Glomerular endothelial cell (primary cell): ENCODE measurements at regions not wholly inside any gene's neighbourhood (a gene's known extent, or its start where the extent isn't known, plus 50 kb on each side); places are given as distances from the start of the nearest gene placed in this dataset.
"Not testable (repeated sequence)": the region's sequence is repeated elsewhere in the genome, so short reads cannot be mapped to it uniquely, and the experiment has no call there.

ENCODE experiments used
- DNase-seq: peaks from one replicate; pipeline ENCODE4 v3.0.0-alpha.2; 2011; ENCODE audit warnings: low read depth, low spot score; ENCODE audit errors: extremely low read depth

- DNase-seq, result not testable (repeated sequence)
These were observed 321.7 kb upstream of the PLGLB1 start for GRCh38 chr2:87343347-87343746.

GRCh38 chr2:87345283-87345682 is 323.6 kb upstream of the PLGLB1 start:
- not testable (repeated sequence) for DNase-seq

- DNase-seq, result not testable (repeated sequence)
These were observed 326.9 kb upstream of the PLGLB1 start for GRCh38 chr2:87348556-87348955.

- DNase-seq, result not testable (repeated sequence)
These were observed 327.4 kb upstream of the PLGLB1 start for GRCh38 chr2:87349006-87349405.

GRCh38 chr2:87352178-87352934 is 330.7 kb upstream of the PLGLB1 start:
- DNase-seq, result not testable (repeated sequence)

GRCh38 chr2:87353408-87353807 is 331.8 kb upstream of the PLGLB1 start:
- not testable (repeated sequence) for DNase-seq

- not testable (repeated sequence) for DNase-seq
These were observed 332.5 kb upstream of the PLGLB1 start for GRCh38 chr2:87354102-87354501.

- DNase-seq, result not testable (repeated sequence)
These were observed 338.6 kb upstream of the PLGLB1 start for GRCh38 chr2:87360250-87360649.

- DNase-seq, result not testable (repeated sequence)
These were observed 339.3 kb upstream of the PLGLB1 start for GRCh38 chr2:87360927-87361326.

- not testable (repeated sequence) for DNase-seq
These were observed 340.2 kb upstream of the PLGLB1 start for GRCh38 chr2:87361805-87362204.

- not testable (repeated sequence) for DNase-seq
These were observed 342.7 kb upstream of the PLGLB1 start for GRCh38 chr2:87364379-87364778.

- DNase-seq, result not testable (repeated sequence)
These were observed 343.4 kb upstream of the PLGLB1 start for GRCh38 chr2:87365038-87365437.

GRCh38 chr2:87386063-87386560 is 361.8 kb upstream of the PLGLB2 start:
- DNase-seq, result not testable (repeated sequence)

- not testable (repeated sequence) for DNase-seq
These were observed 352.1 kb upstream of the PLGLB2 start for GRCh38 chr2:87395784-87396183.

- not testable (repeated sequence) for DNase-seq
These were observed 351.2 kb upstream of the PLGLB2 start for GRCh38 chr2:87396551-87397265.

GRCh38 chr2:87397276-87398065 is 350.4 kb upstream of the PLGLB2 start:
- DNase-seq, result not testable (repeated sequence)

- DNase-seq, result not testable (repeated sequence)
These were observed 349.2 kb upstream of the PLGLB2 start for GRCh38 chr2:87398567-87399305.

- no peak for DNase-seq
These were observed 346.1 kb upstream of the PLGLB2 start for GRCh38 chr2:87401726-87402345.

GRCh38 chr2:87403893-87404175 is 344.1 kb upstream of the PLGLB2 start:
- no peak for DNase-seq
